ENCODE measurements at regions not wholly inside any gene's neighbourhood (a gene's known extent, or its start where the extent isn't known, plus 50 kb on each side); places are given as distances from the start of the nearest gene placed in this dataset.

DNA sequence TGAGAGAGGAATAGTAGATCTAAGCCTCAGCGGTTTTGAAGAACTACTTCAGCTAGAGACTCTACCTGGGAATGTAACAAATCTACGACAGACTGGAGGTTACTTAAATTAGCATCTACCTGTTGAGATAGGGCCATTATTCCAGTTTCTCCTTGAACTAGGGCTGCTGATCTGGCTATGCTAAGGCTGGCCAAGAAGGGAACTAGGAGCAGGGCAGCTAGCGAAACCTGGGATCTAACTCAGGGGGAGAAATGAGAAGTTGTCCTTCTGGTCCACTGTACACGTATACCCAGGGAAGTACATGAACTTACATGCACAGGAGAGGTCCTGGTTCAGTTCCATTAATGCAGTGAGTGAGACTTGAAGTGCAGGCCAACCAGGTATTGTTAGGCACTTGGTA, 156.7 kb downstream of the TRIM27 start:
- TF ChIP-seq, protein P1, sequence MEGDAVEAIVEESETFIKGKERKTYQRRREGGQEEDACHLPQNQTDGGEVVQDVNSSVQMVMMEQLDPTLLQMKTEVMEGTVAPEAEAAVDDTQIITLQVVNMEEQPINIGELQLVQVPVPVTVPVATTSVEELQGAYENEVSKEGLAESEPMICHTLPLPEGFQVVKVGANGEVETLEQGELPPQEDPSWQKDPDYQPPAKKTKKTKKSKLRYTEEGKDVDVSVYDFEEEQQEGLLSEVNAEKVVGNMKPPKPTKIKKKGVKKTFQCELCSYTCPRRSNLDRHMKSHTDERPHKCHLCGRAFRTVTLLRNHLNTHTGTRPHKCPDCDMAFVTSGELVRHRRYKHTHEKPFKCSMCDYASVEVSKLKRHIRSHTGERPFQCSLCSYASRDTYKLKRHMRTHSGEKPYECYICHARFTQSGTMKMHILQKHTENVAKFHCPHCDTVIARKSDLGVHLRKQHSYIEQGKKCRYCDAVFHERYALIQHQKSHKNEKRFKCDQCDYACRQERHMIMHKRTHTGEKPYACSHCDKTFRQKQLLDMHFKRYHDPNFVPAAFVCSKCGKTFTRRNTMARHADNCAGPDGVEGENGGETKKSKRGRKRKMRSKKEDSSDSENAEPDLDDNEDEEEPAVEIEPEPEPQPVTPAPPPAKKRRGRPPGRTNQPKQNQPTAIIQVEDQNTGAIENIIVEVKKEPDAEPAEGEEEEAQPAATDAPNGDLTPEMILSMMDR (conservative IDR thresholded peaks at IDR 0.05) = no peak
- no peak for TF ChIP-seq EZH2 (IDR thresholded peaks at IDR 0.05; ENCODE audit: low read depth)

All from PC-9 (cell line).